ENCODE measurements at regions not wholly inside any gene's neighbourhood (a gene's known extent, or its start where the extent isn't known, plus 50 kb on each side); places are given as distances from the start of the nearest gene placed in this dataset.

DNA sequence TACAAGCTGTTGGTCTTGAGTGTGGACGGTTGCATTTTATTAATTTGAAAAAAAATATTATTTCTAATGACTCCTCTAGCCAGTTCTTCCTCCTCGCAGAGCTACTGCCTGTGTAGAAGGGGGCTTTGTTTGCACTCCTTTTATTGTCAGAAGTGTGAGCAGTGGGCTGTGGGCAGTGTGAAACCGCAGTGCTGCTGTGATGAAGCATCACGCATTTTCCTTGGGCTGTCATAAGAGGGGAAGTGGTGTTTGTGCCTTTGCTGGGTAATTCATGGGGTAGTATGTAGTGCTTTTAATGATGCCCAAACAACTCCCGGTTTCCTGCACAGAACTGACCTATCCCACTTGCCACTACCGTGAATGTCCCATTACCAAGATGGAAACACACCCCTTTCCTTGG is 357.3 kb downstream of the ZNF536 start:
- Mint-ChIP-seq H3K4me1 (peaks cover 3% of the 10 kb centered on the region), H3K36me3 (ENCODE audit: low read depth) (no peaks in the 10 kb centered on the region), H3K27ac (no peak overlapping the region), H3K27me3 (peaks cover 16% of the 10 kb centered on the region), H3K4me3 (no peak overlapping the region)
- no peak for ATAC-seq
- no peak for DNase-seq
- H3K9me3 ChIP-seq (ENCODE audit: control insufficient read depth, low read length, poor library complexity, severe bottlenecking) = no peaks in the 10 kb centered on the region

DNA sequence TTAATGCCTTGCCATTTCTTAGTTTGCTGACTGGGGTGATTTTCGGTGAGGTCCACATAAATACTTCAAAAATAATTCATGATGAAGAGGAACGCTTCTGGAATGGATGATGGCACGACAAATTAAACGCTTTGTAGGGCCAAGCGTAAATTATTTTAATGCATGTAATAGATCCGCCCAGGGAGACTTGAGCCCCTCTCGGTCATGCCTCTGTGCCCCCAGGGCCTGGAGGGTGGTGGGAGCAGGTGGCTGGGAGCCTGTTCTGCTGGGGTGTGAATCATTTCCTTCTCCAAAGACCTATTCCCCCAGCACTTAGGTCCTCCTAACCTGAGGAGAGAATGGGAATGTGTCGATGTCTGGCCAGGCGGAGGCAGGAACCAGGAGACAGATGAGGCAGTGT is 350.6 kb downstream of the ZNF536 start:
- peaks cover 3% of the 10 kb centered on the region for H3K4me1 Mint-ChIP-seq
- DNase-seq (no peak), ATAC-seq (no peak)
- H3K27me3 Mint-ChIP-seq = peaks cover 31% of the 10 kb centered on the region
- no peaks in the 10 kb centered on the region for H3K36me3 Mint-ChIP-seq (ENCODE audit: low read depth)
- no peak overlapping the region for H3K4me3 Mint-ChIP-seq
- H3K9me3 ChIP-seq (ENCODE audit: control insufficient read depth, low read length, poor library complexity, severe bottlenecking) = no peaks in the 10 kb centered on the region
- no peak overlapping the region for H3K27ac Mint-ChIP-seq

GRCh38 chr19:30722186-30722585 is 350.0 kb downstream of the ZNF536 start:
- DNase-seq (no peak), ATAC-seq (no peak)
- Mint-ChIP-seq H3K27me3 (peaks cover 32% of the 10 kb centered on the region), H3K4me3 (no peak overlapping the region), H3K36me3 (ENCODE audit: low read depth) (no peaks in the 10 kb centered on the region), H3K27ac (no peak overlapping the region), H3K4me1 (peaks cover 3% of the 10 kb centered on the region)
- no peaks in the 10 kb centered on the region for H3K9me3 ChIP-seq (ENCODE audit: control insufficient read depth, low read length, poor library complexity, severe bottlenecking)

DNA sequence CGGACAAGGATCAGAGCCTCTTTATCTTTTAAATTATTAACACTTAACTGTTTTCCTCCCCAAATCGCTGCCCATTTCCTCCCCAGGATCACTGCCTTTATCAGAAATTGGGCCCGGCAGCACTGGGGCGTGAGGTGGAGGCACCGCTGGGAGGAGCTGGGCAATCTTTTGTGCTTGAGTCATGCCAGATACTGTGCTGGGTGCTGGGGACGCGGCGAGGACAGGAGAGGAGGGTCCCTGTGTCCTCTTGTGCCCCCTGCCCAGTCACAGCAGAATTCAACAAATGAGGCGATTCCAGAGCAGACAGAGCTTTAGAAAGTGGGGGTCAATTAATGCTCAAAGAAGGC is 347.8 kb downstream of the ZNF536 start:
- Mint-ChIP-seq H3K4me1 (peaks cover 3% of the 10 kb centered on the region), H3K36me3 (ENCODE audit: low read depth) (no peaks in the 10 kb centered on the region), H3K4me3 (peak overlapping the region; percentile 69), H3K27ac (no peak overlapping the region), H3K27me3 (peaks cover 42% of the 10 kb centered on the region)
- no peaks in the 10 kb centered on the region for H3K9me3 ChIP-seq (ENCODE audit: control insufficient read depth, low read length, poor library complexity, severe bottlenecking)
- ATAC-seq = no peak
- DNase-seq = no peak

DNA sequence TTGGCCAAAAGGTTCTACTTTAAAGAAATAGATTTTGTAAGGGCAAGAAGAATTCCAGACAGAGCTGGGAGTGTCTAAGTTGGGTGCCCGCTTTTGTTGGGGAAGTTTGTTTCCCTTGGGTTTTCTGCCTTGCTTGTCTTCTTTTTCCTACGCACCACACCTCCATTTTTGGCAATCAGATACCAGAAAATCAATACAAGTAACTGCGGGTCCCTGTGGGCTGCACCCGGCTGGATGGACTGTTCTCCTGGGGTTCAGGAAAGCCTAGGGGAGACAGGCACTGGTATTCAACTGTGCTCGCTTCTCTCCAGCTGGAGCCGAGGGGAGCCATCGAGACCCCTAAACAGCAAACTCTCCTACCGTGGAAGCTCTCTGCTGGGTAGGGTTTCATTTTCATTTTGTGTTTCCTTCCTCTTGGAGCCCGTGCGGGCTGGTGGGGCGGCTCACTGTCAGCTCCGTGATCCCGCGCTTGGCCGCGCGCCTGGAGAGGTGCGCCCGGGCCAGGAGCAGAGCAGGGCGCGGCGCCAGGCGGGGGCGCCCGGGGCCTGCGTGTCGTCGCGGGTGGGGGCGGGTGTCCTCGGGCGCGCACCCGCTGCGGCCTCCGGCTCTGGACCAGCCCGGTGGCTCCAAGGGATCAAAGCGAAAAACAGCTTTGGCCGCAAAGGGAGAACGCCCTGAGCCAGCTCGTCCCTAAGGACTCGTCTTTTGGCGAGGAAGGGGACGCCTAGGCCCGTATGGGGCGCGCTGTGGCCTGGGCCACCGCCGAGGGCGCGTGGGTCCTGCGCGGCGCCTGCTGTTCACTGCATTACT is 347.2 kb downstream of the ZNF536 start:
- Mint-ChIP-seq H3K27me3 (peaks cover 48% of the 10 kb centered on the region), H3K4me3 (peak overlapping the region; percentile 69), H3K27ac (no peak overlapping the region), H3K36me3 (ENCODE audit: low read depth) (no peaks in the 10 kb centered on the region), H3K4me1 (peaks cover 3% of the 10 kb centered on the region)
- no peaks in the 10 kb centered on the region for H3K9me3 ChIP-seq (ENCODE audit: control insufficient read depth, low read length, poor library complexity, severe bottlenecking)
- DNase-seq (no peak), ATAC-seq (no peak)

DNA sequence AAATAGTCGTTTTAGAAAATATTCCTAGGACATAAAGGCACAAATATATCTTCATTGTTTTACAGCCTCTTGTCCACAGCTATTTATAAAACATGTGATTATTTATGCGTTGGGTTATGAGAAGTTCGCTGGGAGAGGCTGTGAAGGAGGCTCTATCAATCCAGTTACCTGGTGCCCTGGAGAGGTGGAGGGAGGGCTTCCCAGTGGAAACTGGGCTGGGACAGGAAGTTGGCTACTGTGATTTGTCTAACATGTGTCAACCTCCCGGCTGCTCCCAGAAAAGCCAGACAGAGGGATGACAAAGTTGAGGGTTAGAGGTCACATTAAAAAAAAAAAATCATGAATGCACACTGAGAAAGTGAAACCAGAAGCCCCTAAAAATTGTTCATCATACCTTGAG is 346.5 kb downstream of the ZNF536 start:
- ATAC-seq = no peak
- DNase-seq = no peak
- no peaks in the 10 kb centered on the region for H3K36me3 Mint-ChIP-seq (ENCODE audit: low read depth)
- no peak overlapping the region for H3K27ac Mint-ChIP-seq
- H3K4me3 Mint-ChIP-seq = peak overlapping the region; percentile 69
- H3K4me1 Mint-ChIP-seq = peaks cover 3% of the 10 kb centered on the region
- H3K9me3 ChIP-seq (ENCODE audit: control insufficient read depth, low read length, poor library complexity, severe bottlenecking) = no peaks in the 10 kb centered on the region
- peaks cover 50% of the 10 kb centered on the region for H3K27me3 Mint-ChIP-seq

DNA sequence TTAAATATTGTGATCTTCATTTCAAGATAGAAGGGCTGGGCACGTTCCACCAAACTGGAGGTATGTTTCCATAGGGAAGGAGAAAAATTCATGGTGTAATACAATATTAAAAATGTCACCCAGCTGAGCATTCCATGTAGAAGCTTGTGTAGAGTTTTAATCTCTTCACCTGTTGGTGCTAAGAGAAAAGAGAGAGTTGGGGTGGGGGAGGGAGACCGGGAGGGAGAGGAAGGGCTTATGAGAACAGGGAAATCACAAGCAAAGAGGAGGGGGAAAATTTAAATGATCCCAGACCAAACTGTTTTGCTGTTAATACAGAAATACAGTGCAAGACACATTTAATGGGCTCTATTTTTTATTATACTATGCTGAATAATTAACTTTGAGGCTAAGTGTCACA is 345.8 kb downstream of the ZNF536 start:
- Mint-ChIP-seq H3K4me3 (peak overlapping the region; percentile 39), H3K27me3 (peaks cover 46% of the 10 kb centered on the region)

DNA sequence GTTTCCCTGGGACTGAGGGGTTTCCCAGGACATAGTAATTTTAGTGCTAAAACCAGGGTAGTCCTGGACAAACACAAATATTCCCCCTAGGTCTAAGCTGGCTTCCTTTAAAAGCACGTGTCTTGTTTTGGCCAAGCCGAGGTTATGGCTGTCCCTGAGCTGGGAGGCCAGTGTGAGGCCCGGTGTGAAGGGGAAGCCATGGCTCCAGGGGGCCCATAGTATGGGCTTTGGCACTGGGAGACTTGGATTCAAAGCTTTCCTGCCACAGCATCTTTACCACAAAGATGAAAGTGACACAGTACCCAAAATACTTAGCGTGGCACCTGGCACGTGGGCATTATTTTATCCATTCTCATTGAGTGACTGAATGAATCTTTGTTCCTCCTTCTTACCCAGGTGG is 345.2 kb downstream of the ZNF536 start:
- ATAC-seq = no peak
- Mint-ChIP-seq H3K4me3 (no peak overlapping the region), H3K36me3 (ENCODE audit: low read depth) (no peaks in the 10 kb centered on the region), H3K27me3 (peaks cover 39% of the 10 kb centered on the region), H3K4me1 (peaks cover 3% of the 10 kb centered on the region), H3K27ac (no peak overlapping the region)
- DNase-seq = no peak
- no peaks in the 10 kb centered on the region for H3K9me3 ChIP-seq (ENCODE audit: control insufficient read depth, low read length, poor library complexity, severe bottlenecking)

More for the DNA sequence above, 345.8 kb downstream of the ZNF536 start:
- H3K36me3 Mint-ChIP-seq (ENCODE audit: low read depth) = no peaks in the 10 kb centered on the region
- H3K27ac Mint-ChIP-seq = no peak overlapping the region
- peaks cover 3% of the 10 kb centered on the region for H3K4me1 Mint-ChIP-seq
- DNase-seq (no peak), ATAC-seq (no peak)
- no peaks in the 10 kb centered on the region for H3K9me3 ChIP-seq (ENCODE audit: control insufficient read depth, low read length, poor library complexity, severe bottlenecking)

DNA sequence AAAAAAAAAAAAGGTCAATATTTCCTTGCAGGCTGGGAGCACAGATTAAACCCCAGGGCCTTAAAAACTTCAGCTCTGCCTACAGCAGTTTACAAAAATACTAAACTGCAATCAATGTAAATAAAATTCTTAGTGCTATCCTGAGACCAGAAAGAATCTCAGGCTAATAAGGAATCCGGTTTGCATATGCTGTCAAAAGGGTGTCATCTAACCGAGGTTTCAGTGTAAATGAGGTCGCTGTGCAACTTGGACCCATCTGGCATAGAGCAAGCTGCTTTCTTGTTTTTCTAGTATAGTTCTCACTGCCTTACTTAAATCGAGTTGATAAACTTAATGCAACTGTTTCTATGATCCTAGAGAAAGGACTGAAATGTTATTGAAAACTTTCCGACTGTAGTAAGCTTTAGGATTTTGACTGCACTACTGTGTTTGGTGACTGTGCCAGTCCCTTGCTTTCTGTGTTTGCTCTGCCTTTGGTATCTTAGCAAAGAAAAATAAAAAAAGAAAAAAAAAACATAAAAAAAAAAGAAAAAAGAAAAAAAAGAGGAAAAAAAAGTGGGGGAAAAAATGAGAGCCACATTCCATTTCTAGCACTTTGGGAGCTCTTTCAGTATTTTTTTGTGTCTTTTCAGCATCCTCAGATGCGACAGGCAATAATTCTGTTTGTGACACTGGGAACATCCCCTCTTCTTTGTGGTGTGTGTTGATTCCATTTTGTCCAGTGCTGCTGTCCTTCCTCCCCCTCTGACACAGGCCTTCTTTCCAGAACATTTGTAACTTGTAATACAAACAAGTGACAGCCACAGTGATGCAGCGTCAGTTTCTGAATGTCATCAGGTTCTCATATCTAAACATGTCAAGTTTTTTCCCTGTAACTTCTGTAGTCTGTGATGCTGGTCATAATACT is 340.5 kb downstream of the ZNF536 start:
- H3K9me3 ChIP-seq (ENCODE audit: control insufficient read depth, low read length, poor library complexity, severe bottlenecking) = no peaks in the 10 kb centered on the region
- Mint-ChIP-seq H3K4me1 (no peaks in the 10 kb centered on the region), H3K4me3 (no peak overlapping the region), H3K36me3 (ENCODE audit: low read depth) (no peaks in the 10 kb centered on the region), H3K27ac (no peak overlapping the region), H3K27me3 (peaks cover 48% of the 10 kb centered on the region)
- DNase-seq (no peak), ATAC-seq (no peak)

DNA sequence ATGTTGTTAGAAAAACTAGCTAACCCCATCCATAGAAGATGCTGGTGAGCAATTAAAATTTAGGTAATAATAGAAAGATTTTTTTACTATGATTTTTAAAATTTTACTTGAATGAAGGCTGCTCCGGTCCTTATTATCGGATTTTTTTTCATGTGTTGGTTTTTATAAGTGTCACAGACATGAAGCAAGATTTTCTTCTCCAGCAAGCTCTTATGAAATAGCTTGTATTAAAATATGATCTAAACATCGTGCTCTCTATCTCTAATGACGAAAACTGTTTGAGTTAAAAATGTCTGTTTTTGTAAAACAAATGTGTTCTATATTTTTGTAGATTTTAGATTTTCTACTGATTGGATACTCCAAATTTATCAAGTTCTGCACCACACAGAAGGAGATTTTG is 339.6 kb downstream of the ZNF536 start:
- DNase-seq (no peak), ATAC-seq (no peak)
- H3K36me3 Mint-ChIP-seq (ENCODE audit: low read depth) = no peaks in the 10 kb centered on the region
- no peak overlapping the region for H3K27ac Mint-ChIP-seq
- H3K27me3 Mint-ChIP-seq = peaks cover 53% of the 10 kb centered on the region
- H3K4me3 Mint-ChIP-seq = no peak overlapping the region
- no peaks in the 10 kb centered on the region for H3K9me3 ChIP-seq (ENCODE audit: control insufficient read depth, low read length, poor library complexity, severe bottlenecking)
- H3K4me1 Mint-ChIP-seq = no peaks in the 10 kb centered on the region

DNA sequence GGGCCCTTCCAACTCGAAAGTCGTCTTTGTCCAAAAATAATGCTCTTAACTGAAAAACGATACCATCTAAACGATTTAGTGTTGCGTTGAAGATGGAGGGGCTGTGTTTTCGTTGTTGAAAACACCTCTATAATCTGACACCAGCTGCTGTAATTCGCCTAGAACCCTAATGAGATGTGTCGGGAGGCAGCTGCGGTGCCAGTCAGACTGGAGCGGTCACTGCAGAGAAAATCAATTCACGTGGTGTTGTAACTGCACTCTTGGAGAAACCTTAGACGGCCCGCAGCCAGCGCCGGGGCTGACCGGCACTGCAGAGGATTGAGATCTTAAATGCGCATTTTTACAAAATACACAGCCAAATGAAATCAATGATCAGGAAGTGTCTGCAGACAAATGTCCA is 339.1 kb downstream of the ZNF536 start:
- Mint-ChIP-seq H3K4me1 (no peaks in the 10 kb centered on the region), H3K27ac (no peak overlapping the region), H3K4me3 (no peak overlapping the region), H3K36me3 (ENCODE audit: low read depth) (no peaks in the 10 kb centered on the region), H3K27me3 (peaks cover 49% of the 10 kb centered on the region)
- DNase-seq (no peak), ATAC-seq (no peak)
- H3K9me3 ChIP-seq (ENCODE audit: control insufficient read depth, low read length, poor library complexity, severe bottlenecking) = no peaks in the 10 kb centered on the region

DNA sequence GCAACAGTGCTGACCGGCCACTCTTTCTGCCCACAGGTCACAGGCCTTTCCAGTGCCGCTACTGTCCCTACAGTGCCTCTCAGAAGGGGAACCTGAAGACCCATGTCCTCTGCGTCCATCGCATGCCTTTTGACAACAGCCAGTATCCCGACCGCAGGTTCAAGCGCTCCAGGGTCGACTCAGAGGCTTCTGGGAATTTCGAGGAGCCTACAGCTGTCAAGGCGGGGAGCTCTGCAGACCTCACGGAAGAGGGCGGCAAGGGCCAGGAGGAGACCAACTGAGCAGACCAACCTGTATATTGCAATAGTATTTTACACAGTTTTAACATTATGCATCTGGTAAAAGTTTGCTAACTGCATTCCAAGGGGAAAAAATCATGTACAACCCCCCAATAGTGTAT is 338.5 kb downstream of the ZNF536 start:
- Mint-ChIP-seq H3K27me3 (peaks cover 45% of the 10 kb centered on the region), H3K4me1 (no peaks in the 10 kb centered on the region), H3K4me3 (no peak overlapping the region), H3K27ac (no peak overlapping the region), H3K36me3 (ENCODE audit: low read depth) (no peaks in the 10 kb centered on the region)
- H3K9me3 ChIP-seq (ENCODE audit: control insufficient read depth, low read length, poor library complexity, severe bottlenecking) = no peaks in the 10 kb centered on the region
- no peak for DNase-seq
- ATAC-seq = no peak

GRCh38 chr19:30708416-30709178 is 336.4 kb downstream of the ZNF536 start:
- Mint-ChIP-seq H3K27ac (no peak overlapping the region), H3K27me3 (peaks cover 36% of the 10 kb centered on the region), H3K4me1 (no peaks in the 10 kb centered on the region), H3K4me3 (no peak overlapping the region), H3K36me3 (ENCODE audit: low read depth) (no peaks in the 10 kb centered on the region)
- DNase-seq (no peak), ATAC-seq (no peak)
- no peaks in the 10 kb centered on the region for H3K9me3 ChIP-seq (ENCODE audit: control insufficient read depth, low read length, poor library complexity, severe bottlenecking)

Measured in T-helper 17 cell (primary cell).